PC-3 (cell line): ENCODE measurements at regions not wholly inside any gene's neighbourhood (a gene's known extent, or its start where the extent isn't known, plus 50 kb on each side); places are given as distances from the start of the nearest gene placed in this dataset.

ENCODE experiments used
- ATAC-seq: fragments of 200-7000 bp; cut with Tn5 transposase; 2 replicates; pipeline ENCODE4 v1.9.1; 2020; ENCODE audit warnings: mild to moderate bottlenecking, moderate library complexity
- BruUV-seq: library from RNA; stranded (reverse); fragments of 400-500 nt; replicated peaks from 2 replicates; lab custom pipeline; 2021; lab: Mats Ljungman, UMichigan
- CTCF ChIA-PET: fragments of 300-600 bp; sonication (Branson Sonifier 250); formaldehyde crosslinking; loops from one replicate; lab custom pipeline; 2022; ENCODE audit warnings: antibody characterized with exemption; lab: Charles Lee
- POLR2A ChIA-PET: fragments of 300-600 bp; sonication (Branson Sonifier 250); formaldehyde crosslinking; loops from one replicate; lab custom pipeline; 2022; ENCODE audit warnings: antibody characterized with exemption; ENCODE audit not compliant: unreplicated experiment; lab: Charles Lee
- DNase-seq: peaks from one replicate; pipeline ENCODE4 v3.0.0-alpha.2; 2015
- H2AFZ ChIP-seq: fragments of 300-600 bp; sonication (generic); 2 replicates; pipeline ENCODE4 v1.6.0; 2016; ENCODE audit warnings: antibody characterized with exemption, low read length
- H3F3A ChIP-seq: fragments of 300-600 bp; sonication (generic); one replicate; pipeline ENCODE4 v1.6.0; 2017; ENCODE audit warnings: antibody characterized with exemption, low read length, control low read depth, mild to moderate bottlenecking; ENCODE audit not compliant: unreplicated experiment
- H3K27ac ChIP-seq: fragments of 300-600 bp; sonication (generic); 2 replicates; pipeline ENCODE4 v1.5.1; 2016; ENCODE audit warnings: mild to moderate bottlenecking, low read length
- H3K27me3 ChIP-seq: fragments of 300-600 bp; sonication (generic); 2 replicates; pipeline ENCODE4 v1.6.1; 2016; ENCODE audit warnings: low read length, mixed read lengths
- H3K36me3 ChIP-seq: fragments of 300-600 bp; sonication (generic); 2 replicates; pipeline ENCODE4 v1.6.1; 2016; ENCODE audit warnings: low read depth, mixed run types, low read length, mixed read lengths
- H3K4me1 ChIP-seq: fragments of 300-600 bp; sonication (generic); 2 replicates; pipeline ENCODE4 v1.5.1; 2016; ENCODE audit warnings: low read length; ENCODE audit not compliant: insufficient read depth
- H3K4me2 ChIP-seq: fragments of 300-600 bp; sonication (generic); 2 replicates; pipeline ENCODE4 v1.6.0; 2016; ENCODE audit warnings: low read length
- H3K4me3 ChIP-seq: fragments of 300-600 bp; sonication (generic); 2 replicates; pipeline ENCODE4 v1.5.1; 2016; ENCODE audit warnings: mild to moderate bottlenecking, low read length, mixed read lengths
- H3K79me2 ChIP-seq: fragments of 300-600 bp; sonication (generic); 2 replicates; pipeline ENCODE4 v1.6.1; 2017; ENCODE audit warnings: low read length, mixed read lengths
- H3K9ac ChIP-seq: fragments of 300-600 bp; sonication (generic); 2 replicates; pipeline ENCODE4 v1.6.0; 2016; ENCODE audit warnings: mild to moderate bottlenecking, low read length
- H3K9me2 ChIP-seq: fragments of 300-600 bp; sonication (generic); replicated peaks from 2 replicates; pipeline ENCODE4 v1.6.1; 2016; ENCODE audit warnings: mixed run types, low read length, mixed read lengths
- H3K9me3 ChIP-seq: fragments of 300-600 bp; sonication (generic); 2 replicates; pipeline ENCODE4 v1.6.1; 2016; ENCODE audit warnings: low read length, mixed read lengths
- H4K20me1 ChIP-seq: fragments of 300-600 bp; sonication (generic); 2 replicates; pipeline ENCODE4 v1.6.1; 2016; ENCODE audit warnings: low read length, mixed read lengths
- EZH2 ChIP-seq: fragments of 300-600 bp; sonication (generic); IDR thresholded peaks from one replicate; pipeline ENCODE4 v1.6.1; 2017; ENCODE audit warnings: antibody characterized with exemption, mild to moderate bottlenecking, low read length; ENCODE audit not compliant: unreplicated experiment
- EZH2phosphoT487 ChIP-seq: fragments of 300-600 bp; sonication (generic); IDR thresholded peaks from 2 replicates; pipeline ENCODE4 v1.6.1; 2018; ENCODE audit warnings: mild to moderate bottlenecking, antibody characterized with exemption, low read length, borderline replicate concordance
- intact Hi-C: fragments of 100-400 bp; cut with micrococcal nuclease; formaldehyde crosslinking; loops from 2 replicates; pipeline ENCODE4 v1.9.0; 2023
- TF ChIP-seq, protein P1 (sequence below): fragments of 300-600 bp; sonication (generic); conservative IDR thresholded peaks from 2 replicates; pipeline ENCODE4 v1.5.1; 2017; ENCODE audit warnings: antibody characterized with exemption, low read depth, mild to moderate bottlenecking, low read length

DNA sequence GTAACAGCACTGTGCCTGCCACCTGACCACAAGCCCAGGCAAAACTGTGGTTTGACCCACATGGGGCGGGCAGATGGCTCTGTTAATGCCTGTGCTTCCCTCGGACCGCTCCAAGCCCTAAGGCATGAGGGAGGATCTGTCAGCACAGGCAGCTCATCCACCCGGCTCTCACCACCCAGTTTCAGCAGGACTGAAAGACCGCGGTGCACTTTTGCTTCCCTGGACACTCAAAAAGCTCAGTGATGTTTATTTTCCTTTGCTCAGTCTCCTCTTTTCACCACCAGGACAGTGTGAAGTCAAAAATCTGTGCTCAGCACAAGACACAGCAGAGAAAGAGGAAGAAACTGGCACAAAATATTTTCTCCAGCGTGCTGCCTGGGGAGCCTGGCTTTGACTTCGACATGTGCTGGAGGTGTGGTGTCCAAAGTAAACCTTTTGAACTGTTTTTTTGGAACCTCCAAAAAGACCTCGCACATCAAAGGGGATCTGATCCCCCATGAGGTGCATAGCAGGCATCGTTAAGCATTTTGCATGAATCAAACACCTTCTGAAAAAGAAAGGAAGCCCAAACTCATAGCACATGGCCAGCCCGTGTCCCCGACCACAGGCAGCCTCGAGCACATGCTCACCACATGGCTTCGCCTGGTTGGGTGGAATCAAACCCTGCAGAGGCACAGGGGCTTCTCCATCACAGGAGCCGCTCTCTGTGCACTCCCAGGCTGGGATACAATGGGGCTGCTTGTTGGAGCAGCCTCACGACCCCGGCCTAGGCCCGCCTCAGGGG lies 441.7 kb upstream of the JARID2 start:
- Histone ChIP-seq H3K36me3 (no peaks in the 10 kb centered on the region), H3K9me2 (no peaks in the 10 kb centered on the region), H3K4me3 (no peak overlapping the region), H3K79me2 (no peaks in the 10 kb centered on the region), H3K27ac (no peak overlapping the region), H3K27me3 (no peaks in the 10 kb centered on the region), H3F3A (no peaks in the 10 kb centered on the region), H2AFZ (no peak overlapping the region), H3K4me1 (no peaks in the 10 kb centered on the region), H3K4me2 (no peak overlapping the region), H3K9ac (no peak overlapping the region), H3K9me3 (no peaks in the 10 kb centered on the region), H4K20me1 (no peaks in the 10 kb centered on the region)
- ATAC-seq (no peak), DNase-seq (no peak)
- ChIA-PET CTCF (no interaction called here), POLR2A (no interaction called here)
- no peak for TF ChIP-seq EZH2phosphoT487
- no TSS peak for BruUV-seq
- intact Hi-C loops: no loop called here

DNA sequence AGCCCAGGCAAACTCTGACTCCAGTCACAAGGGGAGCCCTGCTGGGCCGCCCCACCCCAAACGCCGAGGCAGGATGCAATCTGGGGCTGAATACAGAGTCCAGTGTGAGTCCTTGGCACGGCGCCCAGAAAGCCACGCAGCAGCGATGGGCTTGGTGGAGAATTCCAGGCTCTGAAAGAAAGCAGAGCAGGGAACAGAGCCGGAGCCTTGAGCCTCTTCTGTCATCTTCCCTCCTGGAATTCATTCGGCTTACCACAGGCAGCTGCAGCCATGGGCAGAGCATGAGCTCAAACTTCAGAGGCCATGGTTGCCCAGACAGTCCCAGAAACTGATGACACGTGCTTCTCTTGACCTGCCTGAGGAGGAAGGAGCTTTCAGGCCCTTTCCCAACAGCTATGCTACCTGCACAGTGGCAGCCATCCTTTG lies 441.1 kb upstream of the JARID2 start:
- Histone ChIP-seq H3K9ac (no peak overlapping the region), H3K9me3 (no peaks in the 10 kb centered on the region), H3K9me2 (no peaks in the 10 kb centered on the region), H3K4me1 (no peaks in the 10 kb centered on the region), H3K4me2 (no peak overlapping the region), H3F3A (no peaks in the 10 kb centered on the region), H3K4me3 (no peak overlapping the region), H3K27ac (no peak overlapping the region), H3K27me3 (no peaks in the 10 kb centered on the region), H2AFZ (no peak overlapping the region), H3K79me2 (no peaks in the 10 kb centered on the region), H4K20me1 (no peaks in the 10 kb centered on the region), H3K36me3 (no peaks in the 10 kb centered on the region)
- CTCF ChIA-PET: no interaction called here
- ATAC-seq (no peak), DNase-seq (no peak)
- POLR2A ChIA-PET: no interaction called here
- TF ChIP-seq EZH2 (no peak), EZH2phosphoT487 (no peak)
- TF ChIP-seq, protein P1, sequence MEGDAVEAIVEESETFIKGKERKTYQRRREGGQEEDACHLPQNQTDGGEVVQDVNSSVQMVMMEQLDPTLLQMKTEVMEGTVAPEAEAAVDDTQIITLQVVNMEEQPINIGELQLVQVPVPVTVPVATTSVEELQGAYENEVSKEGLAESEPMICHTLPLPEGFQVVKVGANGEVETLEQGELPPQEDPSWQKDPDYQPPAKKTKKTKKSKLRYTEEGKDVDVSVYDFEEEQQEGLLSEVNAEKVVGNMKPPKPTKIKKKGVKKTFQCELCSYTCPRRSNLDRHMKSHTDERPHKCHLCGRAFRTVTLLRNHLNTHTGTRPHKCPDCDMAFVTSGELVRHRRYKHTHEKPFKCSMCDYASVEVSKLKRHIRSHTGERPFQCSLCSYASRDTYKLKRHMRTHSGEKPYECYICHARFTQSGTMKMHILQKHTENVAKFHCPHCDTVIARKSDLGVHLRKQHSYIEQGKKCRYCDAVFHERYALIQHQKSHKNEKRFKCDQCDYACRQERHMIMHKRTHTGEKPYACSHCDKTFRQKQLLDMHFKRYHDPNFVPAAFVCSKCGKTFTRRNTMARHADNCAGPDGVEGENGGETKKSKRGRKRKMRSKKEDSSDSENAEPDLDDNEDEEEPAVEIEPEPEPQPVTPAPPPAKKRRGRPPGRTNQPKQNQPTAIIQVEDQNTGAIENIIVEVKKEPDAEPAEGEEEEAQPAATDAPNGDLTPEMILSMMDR: no peak
- intact Hi-C loops: no loop called here
- no TSS peak for BruUV-seq

DNA sequence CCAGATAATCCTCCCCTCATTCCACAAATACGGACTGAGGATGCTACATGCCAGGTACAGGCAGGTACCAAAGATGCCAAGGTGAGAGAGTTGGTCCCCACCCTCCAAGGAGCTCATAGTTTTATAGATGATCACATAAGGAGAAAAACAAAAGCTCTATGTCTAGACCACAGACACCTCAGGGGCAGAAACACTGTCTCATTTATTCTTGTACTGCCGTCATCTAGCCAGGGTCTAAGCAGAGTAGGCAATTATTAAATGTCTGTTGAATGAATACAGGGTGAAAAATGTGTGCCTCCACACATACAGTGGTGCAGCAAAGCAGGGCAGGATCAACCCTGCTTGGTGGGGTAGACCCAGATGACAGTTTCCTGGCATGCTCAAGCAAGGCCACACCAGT lies 439.8 kb upstream of the JARID2 start:
- Histone ChIP-seq H3K27ac (no peak overlapping the region), H3K79me2 (no peaks in the 10 kb centered on the region), H3K4me2 (no peak overlapping the region), H4K20me1 (no peaks in the 10 kb centered on the region), H3K4me1 (no peaks in the 10 kb centered on the region), H3F3A (no peaks in the 10 kb centered on the region), H3K9me2 (no peaks in the 10 kb centered on the region), H3K4me3 (no peak overlapping the region), H2AFZ (no peak overlapping the region), H3K9me3 (no peaks in the 10 kb centered on the region), H3K27me3 (no peaks in the 10 kb centered on the region), H3K36me3 (no peaks in the 10 kb centered on the region), H3K9ac (no peak overlapping the region)
- no peak for ATAC-seq
- no TSS peak for BruUV-seq
- POLR2A ChIA-PET: no interaction called here
- TF ChIP-seq, protein P1: no peak
- TF ChIP-seq EZH2 (no peak), EZH2phosphoT487 (no peak)
- CTCF ChIA-PET: interaction anchor here (0.6 kb wide), 1 partner anchor 468 kb away, joined by 3 read pairs; no protein-coding TSS in a partner anchor
- intact Hi-C loops: no loop called here
- DNase-seq: no peak
